Loucy (cell line): ENCODE measurements at regions not wholly inside any gene's neighbourhood (a gene's known extent, or its start where the extent isn't known, plus 50 kb on each side); places are given as distances from the start of the nearest gene placed in this dataset.

Experiments used
- H2AFZ ChIP-seq: fragments of 200-600 bp; sonication (generic); 2 replicates; pipeline ENCODE4 v1.6.0; 2016; ENCODE audit warnings: antibody characterized with exemption, mild to moderate bottlenecking, low read length, moderate library complexity
- H3F3A ChIP-seq: fragments of 200-600 bp; 2 replicates; pipeline ENCODE4 v1.6.0; 2016; ENCODE audit warnings: antibody characterized with exemption, low read depth, mild to moderate bottlenecking
- H3K27me3 ChIP-seq: fragments of 200-600 bp; sonication (generic); 2 replicates; pipeline ENCODE4 v1.6.1; 2014; ENCODE audit warnings: low read length, mild to moderate bottlenecking; ENCODE audit not compliant: insufficient read depth, poor library complexity, severe bottlenecking
- H3K36me3 ChIP-seq: fragments of 200-600 bp; sonication (generic); 2 replicates; pipeline ENCODE4 v1.6.1; 2016; ENCODE audit warnings: low read length; ENCODE audit not compliant: insufficient read depth
- H3K4me1 ChIP-seq: fragments of 200-600 bp; sonication (generic); 2 replicates; pipeline ENCODE4 v1.5.1; 2014; ENCODE audit warnings: low read length, mild to moderate bottlenecking; ENCODE audit not compliant: insufficient read depth, poor library complexity, severe bottlenecking
- H3K4me2 ChIP-seq: fragments of 200-600 bp; sonication (generic); 2 replicates; pipeline ENCODE4 v1.6.0; 2014; ENCODE audit warnings: antibody characterized with exemption, low read length, low read depth, mild to moderate bottlenecking; ENCODE audit not compliant: poor library complexity, severe bottlenecking
- H3K4me3 ChIP-seq: fragments of 200-600 bp; sonication (generic); 2 replicates; pipeline ENCODE4 v1.5.1; 2014; ENCODE audit warnings: low read length, mild to moderate bottlenecking, mixed read lengths; ENCODE audit not compliant: poor library complexity, severe bottlenecking
- H3K79me2 ChIP-seq: fragments of 200-600 bp; sonication (generic); 2 replicates; pipeline ENCODE4 v1.6.1; 2014; ENCODE audit warnings: low read length; ENCODE audit not compliant: insufficient read depth
- H3K9ac ChIP-seq: fragments of 200-600 bp; sonication (generic); 2 replicates; pipeline ENCODE4 v1.6.0; 2014; ENCODE audit warnings: mild to moderate bottlenecking, low read depth, low read length, moderate library complexity; ENCODE audit not compliant: poor library complexity, severe bottlenecking
- H3K9me2 ChIP-seq: fragments of 200-600 bp; sonication (generic); replicated peaks from 2 replicates; pipeline ENCODE4 v1.6.1; 2016; ENCODE audit warnings: low read depth, low read length, mixed read lengths
- H3K9me3 ChIP-seq: fragments of 200-600 bp; sonication (generic); 2 replicates; pipeline ENCODE4 v1.6.1; 2014; ENCODE audit warnings: mild to moderate bottlenecking, antibody characterized with exemption, low read length, low read depth; ENCODE audit not compliant: insufficient read depth
- H4K20me1 ChIP-seq: fragments of 200-600 bp; sonication (generic); 2 replicates; pipeline ENCODE4 v1.6.0; 2014; ENCODE audit warnings: antibody characterized with exemption, low read length, mild to moderate bottlenecking; ENCODE audit not compliant: insufficient read depth, poor library complexity, severe bottlenecking
- EZH2phosphoT487 ChIP-seq: fragments of 200-600 bp; IDR thresholded peaks from 2 replicates; pipeline ENCODE4 v1.6.1; 2018; ENCODE audit warnings: antibody characterized with exemption, mild to moderate bottlenecking, moderate library complexity, borderline replicate concordance
- TF ChIP-seq, protein P1 (sequence below): fragments of 200-600 bp; sonication (generic); conservative IDR thresholded peaks from 2 replicates; pipeline ENCODE4 v1.5.1; 2014; ENCODE audit warnings: mild to moderate bottlenecking, antibody characterized with exemption, low read length

DNA sequence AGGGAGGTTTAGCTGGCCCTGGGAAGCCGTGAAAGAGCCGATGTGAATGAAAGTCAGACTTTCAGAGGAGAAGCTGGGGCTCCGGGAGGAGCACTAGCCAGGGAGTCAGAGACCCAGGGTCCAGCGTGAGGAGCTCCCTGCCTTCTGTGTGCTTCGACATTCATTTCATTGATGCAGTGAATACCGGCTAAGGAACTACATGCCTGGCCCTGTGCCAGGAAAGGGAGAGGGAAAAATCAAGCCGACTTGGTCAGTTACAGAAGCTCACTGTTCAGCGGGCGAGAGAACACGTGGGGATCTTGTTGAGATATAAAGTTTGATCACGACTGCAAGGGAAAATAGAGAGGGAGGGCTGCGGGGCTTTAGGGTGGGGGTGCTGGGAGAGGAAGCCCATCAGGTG is 76.7 kb upstream of the RUNX3 start:
- Histone ChIP-seq H3K9me3 (no peaks in the 10 kb centered on the region), H3K79me2 (no peaks in the 10 kb centered on the region)

DNA sequence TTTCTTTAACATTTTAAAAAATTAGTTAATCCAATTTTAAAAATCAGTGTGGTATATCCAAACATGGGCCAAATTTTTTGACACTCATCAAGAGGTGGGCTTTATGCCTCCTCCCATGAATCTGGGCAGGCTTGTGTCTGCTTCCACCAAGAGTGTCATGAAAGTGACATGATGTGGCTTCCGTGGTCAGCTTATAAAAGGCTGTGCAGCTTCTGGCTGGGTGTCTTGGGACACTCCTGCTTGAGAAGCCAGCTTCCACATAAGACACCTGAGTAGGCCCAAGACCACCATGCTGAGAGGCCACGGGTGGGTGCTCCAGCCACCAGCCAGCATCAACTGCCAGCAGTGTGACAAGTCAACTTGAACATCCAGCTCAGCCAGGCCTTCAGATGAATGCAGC is 74.3 kb upstream of the RUNX3 start:
- H3K9ac ChIP-seq = peak overlapping the region; percentile 0
- no peaks in the 10 kb centered on the region for H3F3A ChIP-seq
- no peak overlapping the region for H3K4me3 ChIP-seq
- no peaks in the 10 kb centered on the region for H3K27me3 ChIP-seq
- peaks cover 64% of the 10 kb centered on the region for H3K4me1 ChIP-seq
- TF ChIP-seq EZH2phosphoT487 = no peak
- TF ChIP-seq, protein P1, sequence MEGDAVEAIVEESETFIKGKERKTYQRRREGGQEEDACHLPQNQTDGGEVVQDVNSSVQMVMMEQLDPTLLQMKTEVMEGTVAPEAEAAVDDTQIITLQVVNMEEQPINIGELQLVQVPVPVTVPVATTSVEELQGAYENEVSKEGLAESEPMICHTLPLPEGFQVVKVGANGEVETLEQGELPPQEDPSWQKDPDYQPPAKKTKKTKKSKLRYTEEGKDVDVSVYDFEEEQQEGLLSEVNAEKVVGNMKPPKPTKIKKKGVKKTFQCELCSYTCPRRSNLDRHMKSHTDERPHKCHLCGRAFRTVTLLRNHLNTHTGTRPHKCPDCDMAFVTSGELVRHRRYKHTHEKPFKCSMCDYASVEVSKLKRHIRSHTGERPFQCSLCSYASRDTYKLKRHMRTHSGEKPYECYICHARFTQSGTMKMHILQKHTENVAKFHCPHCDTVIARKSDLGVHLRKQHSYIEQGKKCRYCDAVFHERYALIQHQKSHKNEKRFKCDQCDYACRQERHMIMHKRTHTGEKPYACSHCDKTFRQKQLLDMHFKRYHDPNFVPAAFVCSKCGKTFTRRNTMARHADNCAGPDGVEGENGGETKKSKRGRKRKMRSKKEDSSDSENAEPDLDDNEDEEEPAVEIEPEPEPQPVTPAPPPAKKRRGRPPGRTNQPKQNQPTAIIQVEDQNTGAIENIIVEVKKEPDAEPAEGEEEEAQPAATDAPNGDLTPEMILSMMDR = no peak
- H3K36me3 ChIP-seq = no peaks in the 10 kb centered on the region
- no peaks in the 10 kb centered on the region for H3K9me3 ChIP-seq
- H2AFZ ChIP-seq = no peak overlapping the region
- H4K20me1 ChIP-seq = no peaks in the 10 kb centered on the region
- H3K79me2 ChIP-seq = no peaks in the 10 kb centered on the region
- peak overlapping the region; percentile 35 for H3K4me2 ChIP-seq
- H3K9me2 ChIP-seq = no peaks in the 10 kb centered on the region

More for the DNA sequence above, 76.7 kb upstream of the RUNX3 start:
- Histone ChIP-seq H2AFZ (no peak overlapping the region), H3K27me3 (no peaks in the 10 kb centered on the region), H3K9me2 (no peaks in the 10 kb centered on the region), H3K9ac (no peak overlapping the region), H3K36me3 (no peaks in the 10 kb centered on the region), H3F3A (no peaks in the 10 kb centered on the region), H3K4me1 (peaks cover 58% of the 10 kb centered on the region), H3K4me2 (no peak overlapping the region), H3K4me3 (no peak overlapping the region), H4K20me1 (no peaks in the 10 kb centered on the region)
- no peak for TF ChIP-seq EZH2phosphoT487
- TF ChIP-seq, protein P1 = no peak

DNA sequence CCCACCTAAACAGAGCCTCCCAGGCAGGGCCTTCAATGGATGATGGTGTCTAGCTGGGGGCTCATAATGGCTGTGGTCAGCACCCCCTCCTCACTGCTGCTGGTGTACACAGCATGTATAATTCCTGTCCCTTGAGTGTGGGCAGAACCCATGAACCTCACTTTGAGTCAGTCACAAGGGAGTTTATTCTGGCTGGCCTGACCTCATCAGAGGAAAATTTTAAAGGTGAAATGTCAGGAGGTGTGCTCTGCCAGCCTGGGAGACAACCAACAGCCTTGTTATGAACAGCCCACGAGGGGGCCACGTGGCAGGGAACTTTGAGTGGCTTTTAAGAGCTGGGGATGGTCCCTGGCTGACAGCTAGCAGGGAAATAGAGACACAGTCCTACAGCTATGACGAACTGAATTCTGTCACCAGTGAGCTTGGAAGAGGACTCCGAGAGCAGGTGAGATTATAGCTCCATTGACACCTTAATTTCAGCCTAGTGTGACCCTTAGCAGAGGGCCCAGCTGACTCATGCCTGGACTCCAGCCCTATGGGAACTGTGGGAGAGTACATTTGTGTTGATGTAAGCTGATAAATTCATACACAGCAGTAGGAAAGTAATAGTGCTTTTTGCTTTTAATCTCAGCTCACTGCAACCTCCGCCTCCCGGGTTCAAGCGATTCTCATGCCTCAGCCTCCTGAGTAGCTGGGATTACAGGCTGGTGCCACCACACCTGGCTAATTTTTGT is 73.5 kb upstream of the RUNX3 start:
- no peak overlapping the region for H3K9ac ChIP-seq
- peaks cover 71% of the 10 kb centered on the region for H3K4me1 ChIP-seq
- no peaks in the 10 kb centered on the region for H3K9me3 ChIP-seq
- H3K4me3 ChIP-seq = no peak overlapping the region
- no peak for TF ChIP-seq EZH2phosphoT487
- TF ChIP-seq, protein P1 = no peak
- H2AFZ ChIP-seq = no peak overlapping the region
- H4K20me1 ChIP-seq = no peaks in the 10 kb centered on the region
- no peak overlapping the region for H3K4me2 ChIP-seq
- no peaks in the 10 kb centered on the region for H3K79me2 ChIP-seq
- H3F3A ChIP-seq = no peaks in the 10 kb centered on the region
- no peaks in the 10 kb centered on the region for H3K36me3 ChIP-seq
- no peaks in the 10 kb centered on the region for H3K27me3 ChIP-seq
- H3K9me2 ChIP-seq = no peaks in the 10 kb centered on the region
